Body of pancreas (tissue), 4 donors: ENCODE measurements at regions not wholly inside any gene's neighbourhood (a gene's known extent, or its start where the extent isn't known, plus 50 kb on each side); places are given as distances from the start of the nearest gene placed in this dataset.

Experiments
- ATAC-seq: fragments of 150-250 bp; one replicate; pipeline ENCODE4 v1.9.1; 2016
- DNase-seq, 4 donors: peaks; one replicate each; pipeline ENCODE4 v3.0.0-alpha.2; 2019
- H3K27ac ChIP-seq, 4 donors: fragments of 200-600 bp; sonication (generic); 1 replicate in 3 of 4; 2 replicates in 1 of 4; pipeline versions ENCODE4 v1.5.1 to v1.6.1; 2016 to 2019; ENCODE audit warnings: mild to moderate bottlenecking in 1 of 4, mixed read lengths in 1 of 4, moderate library complexity in 1 of 4
- H3K27me3 ChIP-seq, 2 donors: fragments of 200-600 bp; sonication (generic); one replicate each; pipeline ENCODE4 v1.6.0; 2016; ENCODE audit warnings: mild to moderate bottlenecking in 1 of 2
- H3K36me3 ChIP-seq, 2 donors: fragments of 200-600 bp; sonication (generic); replicated peaks in 1 of 2; 2 replicates each; pipeline ENCODE4 v1.5.1; 2016; ENCODE audit warnings: low read depth in 2 of 2; ENCODE audit not compliant: insufficient read depth in 1 of 2
- H3K4me1 ChIP-seq: fragments of 200-600 bp; sonication (generic); one replicate; pipeline ENCODE4 v1.6.0; 2016
- H3K4me3 ChIP-seq, 2 donors: fragments of 200-600 bp; sonication (generic); 1 replicate in 1 of 2; 2 replicates in 1 of 2; pipeline ENCODE4 v1.5.1; 2016 to 2019
- H3K9me3 ChIP-seq, 3 donors: fragments of 200-600 bp; sonication (generic); 1 replicate in 2 of 3; 2 replicates in 1 of 3; pipeline ENCODE4 v1.5.1; 2016
- POLR2A ChIP-seq, 3 donors: fragments of 450-650 bp; IDR thresholded peaks; one replicate each; pipeline ENCODE4 v1.6.1; 2016; ENCODE audit warnings: antibody characterized with exemption in 3 of 3, mild to moderate bottlenecking in 2 of 3
- WGBS, 2 donors: methylation state at CpG; one replicate each; pipeline ENCODE4 v1.1.5; 2017; 5-methylcytosine and 5-hydroxymethylcytosine counted together
- intact Hi-C: fragments of 100-400 bp; cut with DNase I; formaldehyde crosslinking; loops from one replicate; pipeline ENCODE4 v1.15.1; 2023
- TF ChIP-seq, protein P1 (sequence below), 7 experiments: fragments of 450-650 bp in 4 of 7; fragments of 200-600 bp in 3 of 7; sonication (generic) in 3 of 7; IDR thresholded peaks; one replicate each; pipeline ENCODE4 v1.5.1; 2016 to 2019; ENCODE audit warnings: antibody characterized with exemption in 7 of 7

DNA sequence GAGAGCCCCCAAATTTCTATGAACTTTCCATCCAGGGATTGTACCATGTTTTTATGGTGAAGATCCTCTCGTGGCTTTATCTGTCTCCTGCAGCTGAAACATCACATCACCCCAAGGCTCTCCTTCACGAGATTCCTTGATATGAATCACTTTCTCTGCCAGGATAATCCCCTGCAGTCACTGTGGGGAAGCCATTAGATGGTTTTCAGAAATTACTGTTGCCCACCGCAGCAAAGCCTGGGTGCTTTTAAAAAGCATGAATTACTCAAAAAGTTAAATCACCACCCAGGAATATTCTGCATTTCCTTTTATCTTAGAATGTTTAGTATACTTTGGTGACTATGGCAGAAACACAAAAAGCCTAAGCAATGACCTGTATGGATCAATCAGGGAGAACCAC, 428.4 kb upstream of the SLC14A2 start:
- no peaks in the 10 kb centered on the region for H3K4me1 ChIP-seq
- H3K27ac ChIP-seq, result no peak overlapping the region
- H3K4me3 ChIP-seq, result no peak overlapping the region
- DNase-seq, result no peak
- no peaks in the 10 kb centered on the region for H3K27me3 ChIP-seq
- no peak for ATAC-seq
- intact Hi-C loops, result no loop called here
- TF ChIP-seq, protein P1, sequence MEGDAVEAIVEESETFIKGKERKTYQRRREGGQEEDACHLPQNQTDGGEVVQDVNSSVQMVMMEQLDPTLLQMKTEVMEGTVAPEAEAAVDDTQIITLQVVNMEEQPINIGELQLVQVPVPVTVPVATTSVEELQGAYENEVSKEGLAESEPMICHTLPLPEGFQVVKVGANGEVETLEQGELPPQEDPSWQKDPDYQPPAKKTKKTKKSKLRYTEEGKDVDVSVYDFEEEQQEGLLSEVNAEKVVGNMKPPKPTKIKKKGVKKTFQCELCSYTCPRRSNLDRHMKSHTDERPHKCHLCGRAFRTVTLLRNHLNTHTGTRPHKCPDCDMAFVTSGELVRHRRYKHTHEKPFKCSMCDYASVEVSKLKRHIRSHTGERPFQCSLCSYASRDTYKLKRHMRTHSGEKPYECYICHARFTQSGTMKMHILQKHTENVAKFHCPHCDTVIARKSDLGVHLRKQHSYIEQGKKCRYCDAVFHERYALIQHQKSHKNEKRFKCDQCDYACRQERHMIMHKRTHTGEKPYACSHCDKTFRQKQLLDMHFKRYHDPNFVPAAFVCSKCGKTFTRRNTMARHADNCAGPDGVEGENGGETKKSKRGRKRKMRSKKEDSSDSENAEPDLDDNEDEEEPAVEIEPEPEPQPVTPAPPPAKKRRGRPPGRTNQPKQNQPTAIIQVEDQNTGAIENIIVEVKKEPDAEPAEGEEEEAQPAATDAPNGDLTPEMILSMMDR (IDR thresholded peaks at IDR 0.05), result no peak
- TF ChIP-seq POLR2A (IDR thresholded peaks at IDR 0.05), result no peak
- no peaks in the 10 kb centered on the region for H3K36me3 ChIP-seq
- 45 to 65% methylated on average over 3 of the region's 3 CpGs for WGBS, 2 donors
- no peaks in the 10 kb centered on the region for H3K9me3 ChIP-seq

- no peaks in the 10 kb centered on the region for H3K4me1 ChIP-seq
- no peaks in the 10 kb centered on the region for H3K27me3 ChIP-seq
- no peak for TF ChIP-seq POLR2A (IDR thresholded peaks at IDR 0.05)
- TF ChIP-seq, protein P1 (IDR thresholded peaks at IDR 0.05), result no peak
- no peaks in the 10 kb centered on the region for H3K9me3 ChIP-seq
- WGBS, 2 donors, result 90 to 93% methylated on average over 1 of the region's 1 CpG
- H3K36me3 ChIP-seq, result no peaks in the 10 kb centered on the region
- H3K27ac ChIP-seq, result no peak overlapping the region
- no peak overlapping the region for H3K4me3 ChIP-seq
- ATAC-seq, result no peak
- intact Hi-C loops, result no loop called here
- DNase-seq, result no peak
Observed at GRCh38 chr18:45191795-45192194, 423.5 kb upstream of the SLC14A2 start.

DNA sequence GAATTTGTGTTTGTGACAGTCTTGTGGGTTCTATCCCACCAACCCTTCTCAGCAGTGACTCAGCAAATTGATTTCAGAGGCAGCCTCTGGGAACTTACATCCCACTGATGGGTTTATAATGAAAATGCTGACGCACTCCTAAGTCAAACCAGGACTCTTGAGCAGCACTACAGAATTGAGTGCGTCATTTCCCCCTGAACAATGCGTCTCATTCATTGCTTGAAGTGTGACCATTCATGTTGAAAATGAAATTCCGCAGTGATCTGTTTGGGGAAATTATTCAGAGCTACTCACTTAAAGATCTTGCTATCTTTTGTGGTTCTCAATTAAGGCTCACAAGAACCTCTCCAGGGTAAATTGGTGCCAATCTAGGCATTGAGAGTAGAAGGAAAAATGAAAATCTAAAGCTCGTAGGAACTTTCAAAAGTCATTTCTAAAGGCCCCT, 417.7 kb upstream of the SLC14A2 start:
- intact Hi-C loops, result no loop called here
- no peak for TF ChIP-seq POLR2A (IDR thresholded peaks at IDR 0.05)
- 81 to 86% methylated on average over 5 of the region's 5 CpGs for whole genome bisulfite sequencing, 2 donors

GRCh38 chr18:45198526-45198925, 416.8 kb upstream of the SLC14A2 start:
- TF ChIP-seq, protein P1 (IDR thresholded peaks at IDR 0.05), result no peak
- TF ChIP-seq POLR2A (IDR thresholded peaks at IDR 0.05), result no peak
- intact Hi-C loops, result no loop called here
- Histone ChIP-seq H3K4me3 (no peak overlapping the region), H3K4me1 (no peaks in the 10 kb centered on the region), H3K36me3 (no peaks in the 10 kb centered on the region), H3K27ac (no peak overlapping the region), H3K9me3 (no peaks in the 10 kb centered on the region), H3K27me3 (no peaks in the 10 kb centered on the region)
- ATAC-seq (no peak), DNase-seq (no peak)

More for the DNA sequence above, 417.7 kb upstream of the SLC14A2 start:
- Histone ChIP-seq H3K36me3 (no peaks in the 10 kb centered on the region), H3K27ac (no peak overlapping the region), H3K27me3 (no peaks in the 10 kb centered on the region), H3K9me3 (no peaks in the 10 kb centered on the region), H3K4me3 (no peak overlapping the region), H3K4me1 (no peaks in the 10 kb centered on the region)
- no peak for DNase-seq
- no peak for ATAC-seq

DNA sequence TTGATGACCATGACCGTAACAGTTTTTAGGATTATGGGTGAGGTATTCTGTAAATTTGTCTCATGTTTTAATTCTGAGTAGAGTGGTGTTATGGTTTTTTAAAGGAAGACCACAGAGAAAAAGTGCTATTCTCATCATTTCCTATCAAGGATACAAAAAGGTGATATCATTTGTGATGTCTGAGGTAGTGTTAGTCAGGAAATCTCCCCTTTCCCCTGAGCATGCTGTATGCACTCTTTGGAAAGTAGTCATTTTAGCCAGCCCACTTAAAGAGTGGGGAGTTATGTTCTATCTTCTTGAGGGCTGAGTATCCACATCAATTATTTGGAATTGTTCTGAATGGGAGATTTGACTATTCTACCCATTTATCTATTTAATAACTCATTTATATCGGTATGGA, 414.2 kb upstream of the SLC14A2 start:
- H3K36me3 ChIP-seq, result no peaks in the 10 kb centered on the region
- intact Hi-C loops, result no loop called here
- TF ChIP-seq, protein P1 (IDR thresholded peaks at IDR 0.05), result no peak
- TF ChIP-seq POLR2A (IDR thresholded peaks at IDR 0.05), result no peak
- H3K9me3 ChIP-seq, result no peaks in the 10 kb centered on the region
- WGBS, 2 donors, result 82 to 85% methylated on average over 2 of the region's 2 CpGs
- H3K27ac ChIP-seq, result no peak overlapping the region
- no peak overlapping the region for H3K4me3 ChIP-seq
- H3K4me1 ChIP-seq, result no peaks in the 10 kb centered on the region
- ATAC-seq, result no peak
- H3K27me3 ChIP-seq, result no peaks in the 10 kb centered on the region
- DNase-seq, result no peak
